H1 (cell line): ENCODE measurements at regions not wholly inside any gene's neighbourhood (a gene's known extent, or its start where the extent isn't known, plus 50 kb on each side); places are given as distances from the start of the nearest gene placed in this dataset.

Experiments used
- CTCF ChIA-PET: fragments of 300-600 bp; sonication (Branson Sonifier 250); formaldehyde crosslinking; loops from one replicate; lab custom pipeline; 2021; ENCODE audit not compliant: partially characterized antibody; lab: Charles Lee
- POLR2A ChIA-PET: fragments of 300-600 bp; sonication (Branson Sonifier 250); formaldehyde crosslinking; loops from one replicate; lab custom pipeline; 2021; ENCODE audit warnings: inconsistent platforms; ENCODE audit not compliant: partially characterized antibody; lab: Charles Lee
- DNase-seq, 2 experiments: peaks; one replicate each; pipeline versions ENCODE4 v3.0.0 to v3.0.0-alpha.2; 2010 to 2022; ENCODE audit warnings: low spot score in 2 of 2, low read depth in 1 of 2, mixed read lengths in 1 of 2
- FAIRE-seq: peaks from 2 replicates; lab custom pipeline; 2011; peaks lifted over from hg19 to GRCh38; lab: Jason Lieb, UNC
- H2AFZ ChIP-seq: 2 replicates; pipeline ENCODE4 v1.8.1; 2012; ENCODE audit warnings: low read length, inconsistent platforms
- H2AK5ac ChIP-seq: 2 replicates; pipeline ENCODE4 v1.6.1; 2013; ENCODE audit warnings: low read depth, low read length
- H2BK120ac ChIP-seq: replicated peaks from 2 replicates; pipeline ENCODE3; 2013; ENCODE audit warnings: low read depth, low read length, inconsistent platforms
- H2BK12ac ChIP-seq: 2 replicates; pipeline ENCODE4 v1.6.1; 2013; ENCODE audit warnings: low read depth, low read length
- H2BK15ac ChIP-seq: 2 replicates; pipeline ENCODE4 v1.6.1; 2013; ENCODE audit warnings: low read length
- H2BK20ac ChIP-seq: 2 replicates; pipeline ENCODE4 v1.6.1; 2013; ENCODE audit warnings: low read length
- H2BK5ac ChIP-seq: 2 replicates; pipeline ENCODE4 v1.6.1; 2013; ENCODE audit warnings: low read depth, low read length
- H3K14ac ChIP-seq: 2 replicates; pipeline ENCODE4 v1.6.1; 2013; ENCODE audit warnings: inconsistent platforms; ENCODE audit not compliant: insufficient read length
- H3K18ac ChIP-seq: 2 replicates; pipeline ENCODE4 v1.6.1; 2013; ENCODE audit warnings: low read length; ENCODE audit errors: extremely low read depth
- H3K23ac ChIP-seq: 2 replicates; pipeline ENCODE4 v1.6.1; 2013; ENCODE audit warnings: inconsistent platforms; ENCODE audit not compliant: insufficient read length
- H3K23me2 ChIP-seq: 2 replicates; pipeline ENCODE4 v1.6.1; 2013; ENCODE audit warnings: low read depth, low read length
- H3K27ac ChIP-seq: 2 replicates; pipeline ENCODE4 v1.6.1; 2011; ENCODE audit warnings: low read depth, low read length, inconsistent platforms
- H3K27me3 ChIP-seq, 4 experiments: replicated peaks in 1 of 4; 1 replicate in 1 of 4; 2 replicates in 3 of 4; pipeline versions ENCODE4 v1.6.1 to v1.8.1; 2011 to 2013; ENCODE audit warnings: low read length in 3 of 4, mild to moderate bottlenecking in 3 of 4, inconsistent platforms in 2 of 4, mixed read lengths in 2 of 4, moderate library complexity in 1 of 4; ENCODE audit not compliant: control insufficient read depth in 3 of 4, insufficient read depth in 3 of 4; ENCODE audit errors: extremely low read depth in 1 of 4
- H3K36me3 ChIP-seq, 4 experiments: 2 replicates each; pipeline versions ENCODE4 v1.6.1 to v1.8.1; 2011 to 2013; ENCODE audit warnings: mild to moderate bottlenecking in 4 of 4, low read length in 3 of 4, moderate library complexity in 2 of 4, control low read depth in 1 of 4, inconsistent platforms in 1 of 4; ENCODE audit not compliant: insufficient read depth in 4 of 4, control insufficient read depth in 2 of 4
- H3K4ac ChIP-seq: replicated peaks from 2 replicates; pipeline ENCODE3; 2013; ENCODE audit warnings: low read length, low read depth, mixed read lengths, inconsistent platforms; ENCODE audit not compliant: insufficient read length
- H3K4me1 ChIP-seq, 4 experiments: replicated peaks in 1 of 4; 1 replicate in 1 of 4; 2 replicates in 3 of 4; pipeline versions ENCODE4 v1.6.1 to v1.8.1; 2011 to 2013; ENCODE audit warnings: low read length in 3 of 4, inconsistent platforms in 2 of 4, mixed read lengths in 1 of 4; ENCODE audit not compliant: insufficient read depth in 4 of 4, control insufficient read depth in 3 of 4
- H3K4me2 ChIP-seq, 2 experiments: 2 replicates each; pipeline versions ENCODE4 v1.6.1 to v1.8.1; 2011 to 2013; ENCODE audit warnings: low read depth in 2 of 2, low read length in 2 of 2, control low read depth in 1 of 2, inconsistent platforms in 1 of 2, mild to moderate bottlenecking in 1 of 2; ENCODE audit not compliant: insufficient read depth in 1 of 2
- H3K4me3 ChIP-seq, 4 experiments: fragments of 200-600, 300-600 bp in 1 of 4; sonication (generic), shearing (Covaris generic), sonication (Bioruptor Twin) in 1 of 4; 2 replicates each; pipeline versions ENCODE4 v1.5.1 to v1.8.1; 2011 to 2016; ENCODE audit warnings: low read length in 4 of 4, low read depth in 3 of 4, control low read depth in 2 of 4, inconsistent platforms in 2 of 4, mild to moderate bottlenecking in 2 of 4, mixed read lengths in 1 of 4, moderate library complexity in 1 of 4; ENCODE audit not compliant: insufficient read depth in 2 of 4; ENCODE audit errors: extremely low read depth in 1 of 4
- H3K56ac ChIP-seq: replicated peaks from 2 replicates; pipeline ENCODE3; 2013; ENCODE audit warnings: low read depth, mild to moderate bottlenecking, mixed read lengths, low read length, inconsistent platforms; ENCODE audit not compliant: insufficient read length
- H3K79me1 ChIP-seq: 2 replicates; pipeline ENCODE4 v1.6.1; 2013; ENCODE audit warnings: low read depth, low read length, control low read depth
- H3K79me2 ChIP-seq, 2 experiments: 2 replicates each; pipeline versions ENCODE4 v1.6.1 to v1.8.1; 2012 to 2013; ENCODE audit warnings: low read length in 2 of 2, mild to moderate bottlenecking in 2 of 2, inconsistent platforms in 1 of 2; ENCODE audit not compliant: insufficient read depth in 2 of 2, control insufficient read depth in 1 of 2
- H3K9ac ChIP-seq, 4 experiments: replicated peaks in 1 of 4; 1 replicate in 1 of 4; 2 replicates in 3 of 4; pipeline versions ENCODE4 v1.6.1 to v1.8.1; 2011 to 2013; ENCODE audit warnings: low read depth in 3 of 4, low read length in 3 of 4, control low read depth in 2 of 4, mild to moderate bottlenecking in 2 of 4, moderate library complexity in 2 of 4, inconsistent platforms in 1 of 4; ENCODE audit errors: extremely low read depth in 1 of 4
- H3K9me3 ChIP-seq, 2 experiments: 2 replicates each; pipeline versions ENCODE4 v1.6.1 to v1.8.1; 2012 to 2013; ENCODE audit warnings: mild to moderate bottlenecking in 2 of 2, moderate library complexity in 2 of 2, control low read depth in 1 of 2, inconsistent platforms in 1 of 2, low read depth in 1 of 2, low read length in 1 of 2, mixed read lengths in 1 of 2; ENCODE audit not compliant: insufficient read depth in 2 of 2
- H4K20me1 ChIP-seq, 2 experiments: replicated peaks in 1 of 2; 2 replicates each; pipeline versions ENCODE3 to v1.8.1; 2011 to 2013; ENCODE audit warnings: inconsistent platforms in 2 of 2, low read length in 2 of 2, mild to moderate bottlenecking in 1 of 2; ENCODE audit not compliant: insufficient read depth in 2 of 2, control insufficient read depth in 1 of 2
- H4K5ac ChIP-seq: 2 replicates; pipeline ENCODE4 v1.6.1; 2013; ENCODE audit warnings: low read length, low read depth, mixed read lengths, inconsistent platforms; ENCODE audit not compliant: insufficient read length
- H4K8ac ChIP-seq: 2 replicates; pipeline ENCODE4 v1.8.0; 2013; ENCODE audit warnings: mild to moderate bottlenecking, moderate library complexity, low read length, inconsistent platforms; ENCODE audit not compliant: insufficient read depth; ENCODE audit errors: extremely low read depth
- H4K91ac ChIP-seq: replicated peaks from 2 replicates; pipeline ENCODE3; 2013; ENCODE audit warnings: low read length, mixed read lengths, inconsistent platforms; ENCODE audit not compliant: insufficient read length
- ATF2 ChIP-seq: IDR thresholded peaks from 2 replicates; pipeline ENCODE4 v1.6.1; 2012; ENCODE audit warnings: low read length, inconsistent platforms
- BACH1 ChIP-seq: IDR thresholded peaks from 2 replicates; pipeline ENCODE4 v1.6.1; 2012; ENCODE audit warnings: low read length, improper control_type of control experiment
- CTCF ChIP-seq, 3 experiments: IDR thresholded peaks; 1 replicate in 2 of 3; 2 replicates in 1 of 3; pipeline versions ENCODE4 v1.5.1 to v1.6.1; 2011; ENCODE audit warnings: low read length in 3 of 3, mild to moderate bottlenecking in 3 of 3, inconsistent platforms in 2 of 3, low read depth in 1 of 3, moderate library complexity in 1 of 3; ENCODE audit not compliant: insufficient read depth in 1 of 3; ENCODE audit errors: control extremely low read depth in 1 of 3
- KDM5A ChIP-seq: fragments of 200-600 bp; IDR thresholded peaks from 2 replicates; pipeline ENCODE4 v1.7.1; 2012; ENCODE audit warnings: mild to moderate bottlenecking, low read length, inconsistent platforms, mixed read lengths
- MAFK ChIP-seq: IDR thresholded peaks from 2 replicates; pipeline ENCODE4 v1.6.1; 2012; ENCODE audit warnings: low read depth, mild to moderate bottlenecking, improper control_type of control experiment, low read length
- NANOG ChIP-seq: IDR thresholded peaks from 2 replicates; pipeline ENCODE4 v1.6.1; 2011; ENCODE audit warnings: low read length, low read depth, mild to moderate bottlenecking, inconsistent platforms; ENCODE audit not compliant: insufficient read depth, poor library complexity, severe bottlenecking
- SIN3A ChIP-seq, 2 experiments: IDR thresholded peaks in 1 of 2; conservative IDR thresholded peaks in 1 of 2; 2 replicates each; pipeline ENCODE4 v1.6.1; 2011 to 2012; ENCODE audit warnings: low read length in 2 of 2, improper control_type of control experiment in 1 of 2, low read depth in 1 of 2, mild to moderate bottlenecking in 1 of 2
- SP2 ChIP-seq: IDR thresholded peaks from 2 replicates; pipeline ENCODE4 v1.6.1; 2012; ENCODE audit warnings: mild to moderate bottlenecking, low read length, inconsistent platforms
- TF ChIP-seq, protein P1 (sequence below): IDR thresholded peaks from 2 replicates; pipeline ENCODE4 v1.6.1; 2011; ENCODE audit warnings: low read length, improper control_type of control experiment

DNA sequence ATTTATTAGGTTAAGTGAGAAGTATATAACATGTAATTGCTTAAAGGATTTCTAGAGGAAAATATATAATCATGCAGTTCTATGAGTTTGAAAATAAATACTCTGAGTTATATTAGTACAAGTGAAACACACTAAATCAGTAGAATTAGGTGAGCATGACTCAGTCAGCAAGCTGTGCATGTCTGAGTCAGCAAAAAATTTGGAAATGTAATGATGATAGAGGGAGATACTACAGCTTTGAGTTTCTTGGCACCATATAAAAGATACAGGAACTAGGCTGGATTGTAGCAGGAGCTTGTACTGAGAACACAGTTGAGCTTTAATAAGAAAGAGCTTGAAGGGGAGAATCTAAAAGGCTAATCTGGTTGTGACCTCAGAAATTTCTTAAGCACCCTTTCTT, 1224.6 kb downstream of the CDH8 start:
- no peaks in the 10 kb centered on the region for H3K79me2 ChIP-seq
- no peaks in the 10 kb centered on the region for H3K36me3 ChIP-seq
- H3K4me3 ChIP-seq = no peak overlapping the region
- no peaks in the 10 kb centered on the region for H3K79me1 ChIP-seq
- no peak overlapping the region for H4K5ac ChIP-seq
- no peak overlapping the region for H3K4ac ChIP-seq
- no peak overlapping the region for H2BK120ac ChIP-seq
- no peaks in the 10 kb centered on the region for H3K4me1 ChIP-seq
- H3K4me2 ChIP-seq = no peak overlapping the region
- no peak overlapping the region for H2BK12ac ChIP-seq
- no peaks in the 10 kb centered on the region for H3K27me3 ChIP-seq
- H3K27ac ChIP-seq = no peak overlapping the region
- CTCF ChIA-PET = no interaction called here
- no peaks in the 10 kb centered on the region for H3K9me3 ChIP-seq
- no peak overlapping the region for H2BK20ac ChIP-seq
- H2AK5ac ChIP-seq = no peak overlapping the region
- H3K56ac ChIP-seq = no peak overlapping the region
- no peak overlapping the region for H2BK5ac ChIP-seq
- H3K23me2 ChIP-seq = no peaks in the 10 kb centered on the region
- DNase-seq = no peak
- POLR2A ChIA-PET = no interaction called here
- no peak for FAIRE-seq
- no peak overlapping the region for H3K18ac ChIP-seq
- H3K23ac ChIP-seq = no peak overlapping the region
- no peak overlapping the region for H3K14ac ChIP-seq
- H4K20me1 ChIP-seq = no peaks in the 10 kb centered on the region
- no peak overlapping the region for H3K9ac ChIP-seq
- H4K91ac ChIP-seq = no peak overlapping the region
- H4K8ac ChIP-seq = no peak overlapping the region
- H2AFZ ChIP-seq = no peak overlapping the region
- no peak overlapping the region for H2BK15ac ChIP-seq
- no peak for TF ChIP-seq KDM5A
- peak; percentile 65 for TF ChIP-seq BACH1
- TF ChIP-seq SIN3A (conservative IDR thresholded peaks at IDR 0.05 in 1 of 2, IDR thresholded peaks at IDR 0.05 in 1 of 2; ENCODE audit: low read depth in 1 of 2, low read length in 2 of 2) = no peak
- TF ChIP-seq SP2 = no peak
- TF ChIP-seq, protein P1, sequence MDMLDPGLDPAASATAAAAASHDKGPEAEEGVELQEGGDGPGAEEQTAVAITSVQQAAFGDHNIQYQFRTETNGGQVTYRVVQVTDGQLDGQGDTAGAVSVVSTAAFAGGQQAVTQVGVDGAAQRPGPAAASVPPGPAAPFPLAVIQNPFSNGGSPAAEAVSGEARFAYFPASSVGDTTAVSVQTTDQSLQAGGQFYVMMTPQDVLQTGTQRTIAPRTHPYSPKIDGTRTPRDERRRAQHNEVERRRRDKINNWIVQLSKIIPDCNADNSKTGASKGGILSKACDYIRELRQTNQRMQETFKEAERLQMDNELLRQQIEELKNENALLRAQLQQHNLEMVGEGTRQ = no peak
- no peak for TF ChIP-seq CTCF (IDR thresholded peaks at IDR 0.05; ENCODE audit: control extremely low read depth in 1 of 3, insufficient read depth in 1 of 3, low read depth in 1 of 3, low read length in 3 of 3)
- TF ChIP-seq MAFK = peak; percentile 81
- no peak for TF ChIP-seq ATF2
- TF ChIP-seq NANOG = no peak
